ENCODE measurements at regions not wholly inside any gene's neighbourhood (a gene's known extent, or its start where the extent isn't known, plus 50 kb on each side); places are given as distances from the start of the nearest gene placed in this dataset.

GRCh38 chr3:111331912-111332311 is 210.1 kb upstream of the CD96 start:
- TF ChIP-seq EZH2phosphoT487 (IDR thresholded peaks at IDR 0.05; ENCODE audit: low read depth), result no peak
- TF ChIP-seq, protein P1, sequence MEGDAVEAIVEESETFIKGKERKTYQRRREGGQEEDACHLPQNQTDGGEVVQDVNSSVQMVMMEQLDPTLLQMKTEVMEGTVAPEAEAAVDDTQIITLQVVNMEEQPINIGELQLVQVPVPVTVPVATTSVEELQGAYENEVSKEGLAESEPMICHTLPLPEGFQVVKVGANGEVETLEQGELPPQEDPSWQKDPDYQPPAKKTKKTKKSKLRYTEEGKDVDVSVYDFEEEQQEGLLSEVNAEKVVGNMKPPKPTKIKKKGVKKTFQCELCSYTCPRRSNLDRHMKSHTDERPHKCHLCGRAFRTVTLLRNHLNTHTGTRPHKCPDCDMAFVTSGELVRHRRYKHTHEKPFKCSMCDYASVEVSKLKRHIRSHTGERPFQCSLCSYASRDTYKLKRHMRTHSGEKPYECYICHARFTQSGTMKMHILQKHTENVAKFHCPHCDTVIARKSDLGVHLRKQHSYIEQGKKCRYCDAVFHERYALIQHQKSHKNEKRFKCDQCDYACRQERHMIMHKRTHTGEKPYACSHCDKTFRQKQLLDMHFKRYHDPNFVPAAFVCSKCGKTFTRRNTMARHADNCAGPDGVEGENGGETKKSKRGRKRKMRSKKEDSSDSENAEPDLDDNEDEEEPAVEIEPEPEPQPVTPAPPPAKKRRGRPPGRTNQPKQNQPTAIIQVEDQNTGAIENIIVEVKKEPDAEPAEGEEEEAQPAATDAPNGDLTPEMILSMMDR (IDR thresholded peaks at IDR 0.05; ENCODE audit: low read depth, low read length), result no peak

Data from OCI-LY3 (cell line).